ENCODE measurements at regions not wholly inside any gene's neighbourhood (a gene's known extent, or its start where the extent isn't known, plus 50 kb on each side); places are given as distances from the start of the nearest gene placed in this dataset.

- no peak overlapping the region for H3K27ac ChIP-seq
- TF ChIP-seq CTCF (conservative IDR thresholded peaks at IDR 0.05) = no peak
Measured at GRCh38 chr2:126425943-126426342, 230.0 kb upstream of the GYPC start.

DNA sequence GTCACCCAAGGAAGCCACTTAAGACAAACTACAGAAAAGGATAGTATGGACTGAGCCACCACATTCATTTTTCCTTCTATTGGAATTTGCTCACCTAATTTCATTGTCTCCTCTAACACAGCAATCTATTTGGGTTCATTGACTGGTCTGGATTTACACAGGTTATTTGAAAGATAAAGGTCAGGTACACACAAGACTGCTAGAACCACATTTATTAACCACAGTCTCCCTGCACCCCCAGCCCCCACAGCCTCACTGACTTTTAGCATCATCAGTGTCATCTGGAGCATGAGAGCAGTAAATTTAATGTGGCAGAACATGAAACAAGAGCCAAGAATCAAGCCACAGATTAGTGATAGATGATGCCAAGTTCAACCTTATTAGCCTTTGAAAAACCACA, 226.9 kb upstream of the GYPC start:
- no peak for TF ChIP-seq CTCF (conservative IDR thresholded peaks at IDR 0.05)
- H3K27ac ChIP-seq = no peak overlapping the region; the same call in 1 of the 2 replicates

- no peak overlapping the region for H3K27ac ChIP-seq
- TF ChIP-seq CTCF (conservative IDR thresholded peaks at IDR 0.05) = no peak
Measured at GRCh38 chr2:126431136-126431535, 224.8 kb upstream of the GYPC start.

DNA sequence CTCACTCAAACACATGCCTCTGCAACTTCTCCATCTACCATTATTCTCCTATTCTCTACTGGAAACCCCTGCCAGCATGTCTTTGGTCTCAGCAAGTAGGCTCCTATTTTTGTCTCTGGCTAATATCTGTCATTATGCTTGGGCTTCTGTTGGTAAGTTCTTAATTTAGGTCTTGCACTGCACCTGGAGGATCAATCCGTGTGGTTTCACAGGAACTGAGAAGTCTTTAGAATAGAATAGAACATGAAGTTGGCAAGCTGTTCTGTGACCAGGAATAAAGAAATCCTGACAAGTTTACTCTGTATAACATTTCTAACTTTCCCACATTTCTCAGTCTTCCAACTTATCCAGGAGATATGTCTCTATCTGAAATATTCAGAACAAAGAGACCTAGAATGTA, 219.5 kb upstream of the GYPC start:
- TF ChIP-seq CTCF (conservative IDR thresholded peaks at IDR 0.05) = no peak
- H3K27ac ChIP-seq = no peak overlapping the region

GRCh38 chr2:126437016-126437415, 218.9 kb upstream of the GYPC start:
- TF ChIP-seq CTCF (conservative IDR thresholded peaks at IDR 0.05) = no peak
- H3K27ac ChIP-seq = no peak overlapping the region

GRCh38 chr2:126444512-126444911, 211.4 kb upstream of the GYPC start:
- no peak overlapping the region for H3K27ac ChIP-seq
- no peak for TF ChIP-seq CTCF (conservative IDR thresholded peaks at IDR 0.05)

DNA sequence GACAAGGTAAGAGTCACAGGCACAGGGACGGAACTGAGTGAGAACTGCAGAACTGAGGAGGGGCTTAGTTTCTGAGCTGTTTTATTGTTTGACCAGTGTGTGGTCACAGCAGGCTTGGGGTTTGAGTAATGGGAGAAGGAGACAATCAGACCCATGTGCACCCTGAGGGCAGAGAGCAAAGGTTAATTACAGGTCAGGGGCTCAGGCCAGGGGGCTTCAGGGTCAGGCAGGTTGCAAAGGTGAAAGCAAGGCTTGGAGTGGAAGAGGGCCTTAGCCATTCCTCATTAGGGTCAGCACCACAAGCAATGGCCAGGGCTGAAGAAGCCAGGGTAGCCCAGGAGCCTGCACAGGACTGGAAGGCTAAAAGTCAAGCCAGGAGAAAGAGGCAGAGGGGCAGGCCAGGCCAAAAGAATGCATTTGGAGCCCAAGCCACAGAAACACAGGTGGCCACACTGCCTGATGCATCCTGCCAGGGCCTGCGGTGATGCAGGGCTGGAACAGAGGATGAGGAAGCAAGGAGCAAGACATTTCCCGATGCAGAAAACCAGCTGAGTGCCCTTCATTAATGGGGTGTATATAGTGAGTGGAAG, 209.8 kb upstream of the GYPC start:
- no peak for TF ChIP-seq CTCF (conservative IDR thresholded peaks at IDR 0.05)
- H3K27ac ChIP-seq = no peak overlapping the region
